ENCODE measurements at regions not wholly inside any gene's neighbourhood (a gene's known extent, or its start where the extent isn't known, plus 50 kb on each side); places are given as distances from the start of the nearest gene placed in this dataset.
A peak's percentile ranks its signal among the peaks of the same experiment; 100 is the strongest.

- H3K27ac ChIP-seq (ENCODE audit: low read depth in 2 of 2, low read length in 1 of 2): no peak overlapping the region
- no peaks in the 10 kb centered on the region for H3K27me3 ChIP-seq (ENCODE audit: control insufficient read depth in 1 of 2, insufficient read depth in 2 of 2, low read length in 2 of 2)
- H3K36me3 ChIP-seq (ENCODE audit: control insufficient read depth in 2 of 2, insufficient read depth in 2 of 2, low read length in 1 of 2): no peaks in the 10 kb centered on the region
- H3K4me3 ChIP-seq (ENCODE audit: low read depth in 1 of 2, low read length in 2 of 2): no peak overlapping the region
- WGBS, 2 donors: 84 to 87% methylated on average over 1 of the region's 1 CpG
- no peaks in the 10 kb centered on the region for H3K9me3 ChIP-seq (ENCODE audit: control insufficient read depth in 2 of 2, insufficient read depth in 1 of 2, low read depth in 1 of 2, low read length in 1 of 2)
- no peaks in the 10 kb centered on the region for H3K4me1 ChIP-seq (ENCODE audit: control insufficient read depth in 2 of 2, insufficient read depth in 2 of 2, low read length in 1 of 2)
These were observed 210.7 kb downstream of the MTX2 start for GRCh38 chr2:176479961-176480360.

DNA sequence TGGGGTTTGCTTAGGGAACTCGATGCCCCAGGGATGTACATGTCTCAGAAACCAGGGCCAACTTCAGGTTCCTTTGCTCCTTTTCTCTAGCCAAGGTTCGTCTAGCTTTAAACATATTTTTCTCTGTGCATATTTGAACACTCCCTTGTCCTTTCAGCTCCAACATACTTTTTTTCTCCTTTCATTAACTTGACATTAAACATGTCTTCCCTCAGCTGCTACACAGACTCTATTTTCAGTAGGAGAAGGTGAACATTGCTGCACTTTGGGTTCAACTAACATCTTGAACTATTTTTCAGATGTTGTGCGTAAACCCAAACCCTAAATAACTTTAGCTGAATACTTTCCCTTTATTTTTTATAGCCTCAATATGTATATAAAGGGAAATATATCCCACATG, 212.9 kb downstream of the MTX2 start:
- H3K9me3 ChIP-seq (ENCODE audit: control insufficient read depth in 2 of 2, insufficient read depth in 1 of 2, low read depth in 1 of 2, low read length in 1 of 2): no peaks in the 10 kb centered on the region
- H3K27me3 ChIP-seq (ENCODE audit: control insufficient read depth in 1 of 2, insufficient read depth in 2 of 2, low read length in 2 of 2): no peaks in the 10 kb centered on the region
- no peaks in the 10 kb centered on the region for H3K36me3 ChIP-seq (ENCODE audit: control insufficient read depth in 2 of 2, insufficient read depth in 2 of 2, low read length in 1 of 2)
- 68 to 76% methylated on average over 3 of the region's 3 CpGs for WGBS, 2 donors
- no peaks in the 10 kb centered on the region for H3K4me1 ChIP-seq (ENCODE audit: control insufficient read depth in 2 of 2, insufficient read depth in 2 of 2, low read length in 1 of 2)
- no peak overlapping the region for H3K27ac ChIP-seq (ENCODE audit: low read depth in 2 of 2, low read length in 1 of 2)
- H3K4me3 ChIP-seq (ENCODE audit: low read depth in 1 of 2, low read length in 2 of 2): no peak overlapping the region

- 50 to 61% methylated on average over 7 of the region's 7 CpGs for WGBS, 2 donors
- Histone ChIP-seq H3K36me3 (ENCODE audit: control insufficient read depth in 2 of 2, insufficient read depth in 2 of 2, low read length in 1 of 2) (no peaks in the 10 kb centered on the region), H3K27ac (ENCODE audit: low read depth in 2 of 2, low read length in 1 of 2) (no peak overlapping the region), H3K9me3 (ENCODE audit: control insufficient read depth in 2 of 2, insufficient read depth in 1 of 2, low read depth in 1 of 2, low read length in 1 of 2) (no peaks in the 10 kb centered on the region), H3K4me3 (ENCODE audit: low read depth in 1 of 2, low read length in 2 of 2) (no peak overlapping the region), H3K27me3 (ENCODE audit: control insufficient read depth in 1 of 2, insufficient read depth in 2 of 2, low read length in 2 of 2) (no peaks in the 10 kb centered on the region), H3K4me1 (ENCODE audit: control insufficient read depth in 2 of 2, insufficient read depth in 2 of 2, low read length in 1 of 2) (no peaks in the 10 kb centered on the region)
These were observed 214.2 kb downstream of the MTX2 start for GRCh38 chr2:176483476-176483875.

DNA sequence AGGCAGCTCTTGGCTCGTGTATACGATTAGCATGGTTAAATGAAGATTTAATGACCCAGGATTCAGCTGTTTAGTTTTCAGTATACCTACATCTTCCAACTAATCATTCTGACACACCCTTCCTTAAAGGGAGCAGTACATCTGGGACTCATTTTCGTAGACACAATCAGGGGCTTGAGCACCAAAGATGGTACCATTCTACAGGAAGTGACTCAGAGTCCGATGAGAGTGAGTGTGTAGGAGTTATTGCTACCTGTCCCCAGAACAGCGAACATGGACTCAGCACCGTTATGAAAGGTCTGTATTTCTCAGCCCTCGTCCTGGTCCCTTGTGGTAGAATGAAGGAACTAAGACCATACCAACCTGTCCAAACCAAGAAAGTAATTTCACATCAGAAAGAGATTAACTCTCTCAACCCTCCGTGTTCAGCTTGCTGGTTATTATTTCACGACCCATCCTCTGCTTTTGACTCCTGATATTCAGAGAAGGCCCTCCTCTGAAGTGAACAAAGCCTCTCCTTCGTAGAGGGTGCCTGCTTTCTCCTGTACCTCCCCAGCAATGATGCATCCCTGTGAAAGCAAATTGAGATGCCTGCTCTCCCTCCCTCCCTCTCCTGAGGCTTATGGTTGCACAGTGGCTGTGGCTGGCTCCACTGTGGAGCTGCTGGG, 214.8 kb downstream of the MTX2 start:
- no peaks in the 10 kb centered on the region for H3K4me1 ChIP-seq (ENCODE audit: control insufficient read depth in 2 of 2, insufficient read depth in 2 of 2, low read length in 1 of 2)
- H3K9me3 ChIP-seq (ENCODE audit: control insufficient read depth in 2 of 2, insufficient read depth in 1 of 2, low read depth in 1 of 2, low read length in 1 of 2): no peaks in the 10 kb centered on the region
- H3K4me3 ChIP-seq (ENCODE audit: low read depth in 1 of 2, low read length in 2 of 2): no peak overlapping the region
- H3K27ac ChIP-seq (ENCODE audit: low read depth in 2 of 2, low read length in 1 of 2): no peak overlapping the region
- no peaks in the 10 kb centered on the region for H3K36me3 ChIP-seq (ENCODE audit: control insufficient read depth in 2 of 2, insufficient read depth in 2 of 2, low read length in 1 of 2)
- no peaks in the 10 kb centered on the region for H3K27me3 ChIP-seq (ENCODE audit: control insufficient read depth in 1 of 2, insufficient read depth in 2 of 2, low read length in 2 of 2)
- WGBS, 2 donors: 73% methylated on average over 10 of the region's 10 CpGs

DNA sequence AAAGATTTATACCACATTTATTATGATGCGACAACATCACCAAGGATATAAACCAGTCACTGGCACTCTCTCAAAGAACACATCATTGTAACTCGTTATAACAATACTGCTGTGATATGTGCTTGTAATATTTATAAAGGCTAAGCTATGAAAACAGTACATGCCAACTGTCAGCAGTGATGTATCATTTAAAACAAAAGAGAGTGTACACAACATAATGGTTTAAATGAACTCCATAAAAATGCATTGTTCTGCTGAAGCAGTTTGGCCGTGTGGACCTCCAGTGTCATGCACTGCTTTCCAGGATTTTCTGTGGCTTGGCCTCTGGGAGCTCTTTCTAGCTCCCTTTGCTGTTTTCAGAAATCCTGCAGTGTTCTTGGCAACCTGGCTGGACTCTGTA, 215.6 kb downstream of the MTX2 start:
- no peak overlapping the region for H3K27ac ChIP-seq (ENCODE audit: low read depth in 2 of 2, low read length in 1 of 2)
- no peak overlapping the region for H3K4me3 ChIP-seq (ENCODE audit: low read depth in 1 of 2, low read length in 2 of 2)
- no peaks in the 10 kb centered on the region for H3K27me3 ChIP-seq (ENCODE audit: control insufficient read depth in 1 of 2, insufficient read depth in 2 of 2, low read length in 2 of 2)
- WGBS, 2 donors: 30 to 45% methylated on average over 3 of the region's 3 CpGs
- peaks cover 0 to under 1% of the 10 kb centered on the region in 2 donors for H3K4me1 ChIP-seq (ENCODE audit: control insufficient read depth in 2 of 2, insufficient read depth in 2 of 2, low read length in 1 of 2)
- H3K36me3 ChIP-seq (ENCODE audit: control insufficient read depth in 2 of 2, insufficient read depth in 2 of 2, low read length in 1 of 2): no peaks in the 10 kb centered on the region
- no peaks in the 10 kb centered on the region for H3K9me3 ChIP-seq (ENCODE audit: control insufficient read depth in 2 of 2, insufficient read depth in 1 of 2, low read depth in 1 of 2, low read length in 1 of 2)

- 60 to 65% methylated on average over 2 of the region's 2 CpGs for WGBS, 2 donors
- Histone ChIP-seq H3K9me3 (ENCODE audit: control insufficient read depth in 2 of 2, insufficient read depth in 1 of 2, low read depth in 1 of 2, low read length in 1 of 2) (no peaks in the 10 kb centered on the region), H3K27ac (ENCODE audit: low read depth in 2 of 2, low read length in 1 of 2) (no peak overlapping the region), H3K27me3 (ENCODE audit: control insufficient read depth in 1 of 2, insufficient read depth in 2 of 2, low read length in 2 of 2) (no peaks in the 10 kb centered on the region), H3K36me3 (ENCODE audit: control insufficient read depth in 2 of 2, insufficient read depth in 2 of 2, low read length in 1 of 2) (no peaks in the 10 kb centered on the region), H3K4me1 (ENCODE audit: control insufficient read depth in 2 of 2, insufficient read depth in 2 of 2, low read length in 1 of 2) (peaks cover 5 to 13% of the 10 kb centered on the region in 2 donors), H3K4me3 (ENCODE audit: low read depth in 1 of 2, low read length in 2 of 2) (no peak overlapping the region)
These were observed 219.2 kb downstream of the MTX2 start for GRCh38 chr2:176488431-176488830.

- WGBS, 2 donors: 58 to 64% methylated on average over 46 to 47 of the region's 47 CpGs
- Histone ChIP-seq H3K9me3 (ENCODE audit: control insufficient read depth in 2 of 2, insufficient read depth in 1 of 2, low read depth in 1 of 2, low read length in 1 of 2) (no peaks in the 10 kb centered on the region), H3K27me3 (ENCODE audit: control insufficient read depth in 1 of 2, insufficient read depth in 2 of 2, low read length in 2 of 2) (no peaks in the 10 kb centered on the region), H3K36me3 (ENCODE audit: control insufficient read depth in 2 of 2, insufficient read depth in 2 of 2, low read length in 1 of 2) (no peaks in the 10 kb centered on the region), H3K4me3 (ENCODE audit: low read depth in 1 of 2, low read length in 2 of 2) (no peak overlapping the region), H3K27ac (ENCODE audit: low read depth in 2 of 2, low read length in 1 of 2) (peak overlapping the region; percentile 63 to 86), H3K4me1 (ENCODE audit: control insufficient read depth in 2 of 2, insufficient read depth in 2 of 2, low read length in 1 of 2) (peaks cover 5 to 13% of the 10 kb centered on the region in 2 donors)
These were observed 221.0 kb downstream of the MTX2 start for GRCh38 chr2:176490061-176490861.

DNA sequence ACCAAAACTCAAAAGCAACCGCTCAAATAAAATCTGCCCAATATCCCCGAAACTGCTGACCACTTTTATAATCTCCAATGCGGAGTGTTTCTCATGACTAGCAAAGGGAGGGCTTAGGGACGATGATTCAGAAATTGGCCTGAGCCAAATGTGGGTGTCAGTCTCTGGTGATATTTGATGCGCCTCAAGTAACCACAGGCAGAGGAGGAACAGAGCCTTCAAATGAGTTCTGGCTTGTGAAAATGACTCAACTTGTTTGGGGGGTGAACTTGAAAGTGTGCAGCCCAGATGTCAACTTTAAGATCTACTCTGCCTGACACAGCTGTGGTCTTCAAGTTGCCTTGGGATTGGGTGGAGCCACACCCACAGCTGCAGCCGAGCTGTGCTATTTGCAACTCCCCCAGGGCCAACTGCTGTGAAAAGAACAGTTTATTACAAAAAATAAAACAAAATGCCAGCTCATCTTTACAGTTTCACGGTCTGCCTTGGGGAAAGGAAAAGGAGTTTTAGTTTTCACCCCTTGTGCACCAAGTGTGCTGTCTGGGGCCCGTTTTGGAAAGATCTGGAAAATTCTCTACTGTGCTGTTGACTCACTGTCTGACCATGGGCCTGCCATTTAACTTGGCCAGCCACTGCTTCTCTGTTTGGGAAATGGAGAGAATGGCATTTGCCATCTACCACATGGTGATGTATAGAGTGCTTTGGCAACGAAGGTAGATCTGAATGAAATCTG, 222.1 kb downstream of the MTX2 start:
- Histone ChIP-seq H3K36me3 (ENCODE audit: control insufficient read depth in 2 of 2, insufficient read depth in 2 of 2, low read length in 1 of 2) (no peaks in the 10 kb centered on the region), H3K27me3 (ENCODE audit: control insufficient read depth in 1 of 2, insufficient read depth in 2 of 2, low read length in 2 of 2) (no peaks in the 10 kb centered on the region), H3K4me3 (ENCODE audit: low read depth in 1 of 2, low read length in 2 of 2) (no peak overlapping the region), H3K9me3 (ENCODE audit: control insufficient read depth in 2 of 2, insufficient read depth in 1 of 2, low read depth in 1 of 2, low read length in 1 of 2) (no peaks in the 10 kb centered on the region), H3K4me1 (ENCODE audit: control insufficient read depth in 2 of 2, insufficient read depth in 2 of 2, low read length in 1 of 2) (peaks cover 10 to 16% of the 10 kb centered on the region in 2 donors), H3K27ac (ENCODE audit: low read depth in 2 of 2, low read length in 1 of 2) (peak overlapping the region; percentile 80 to 86)
- WGBS, 2 donors: 30 to 58% methylated on average over 9 of the region's 9 CpGs

DNA sequence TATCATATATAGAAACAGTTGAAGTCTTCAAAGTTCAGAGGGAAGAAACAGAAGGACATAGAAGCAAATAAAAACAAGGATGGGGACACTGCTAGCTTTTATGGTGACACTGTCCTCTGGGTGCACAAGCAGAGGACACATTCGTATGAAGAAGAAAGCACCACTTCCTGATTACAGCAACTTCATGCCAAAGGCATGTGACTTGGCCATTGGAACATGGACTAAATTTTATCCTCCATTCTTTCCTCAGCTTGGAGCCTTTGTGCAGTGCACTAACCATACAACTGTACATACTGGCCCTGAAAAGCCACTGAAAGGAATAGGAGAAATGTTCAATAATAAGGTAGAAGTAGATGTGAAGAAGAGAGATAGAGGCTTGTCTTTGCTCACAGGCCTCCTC, 223.3 kb downstream of the MTX2 start:
- no peaks in the 10 kb centered on the region for H3K36me3 ChIP-seq (ENCODE audit: control insufficient read depth in 2 of 2, insufficient read depth in 2 of 2, low read length in 1 of 2)
- 44 to 59% methylated on average over 1 of the region's 1 CpG for WGBS, 2 donors
- peaks cover 10 to 16% of the 10 kb centered on the region in 2 donors for H3K4me1 ChIP-seq (ENCODE audit: control insufficient read depth in 2 of 2, insufficient read depth in 2 of 2, low read length in 1 of 2)
- H3K9me3 ChIP-seq (ENCODE audit: control insufficient read depth in 2 of 2, insufficient read depth in 1 of 2, low read depth in 1 of 2, low read length in 1 of 2): no peaks in the 10 kb centered on the region
- H3K27ac ChIP-seq (ENCODE audit: low read depth in 2 of 2, low read length in 1 of 2): peak overlapping the region; percentile 43 to 76
- H3K27me3 ChIP-seq (ENCODE audit: control insufficient read depth in 1 of 2, insufficient read depth in 2 of 2, low read length in 2 of 2): no peaks in the 10 kb centered on the region
- H3K4me3 ChIP-seq (ENCODE audit: low read depth in 1 of 2, low read length in 2 of 2): no peak overlapping the region
